Kidney (tissue), 13 donors: ENCODE measurements at regions not wholly inside any gene's neighbourhood (a gene's known extent, or its start where the extent isn't known, plus 50 kb on each side); places are given as distances from the start of the nearest gene placed in this dataset.
A peak's percentile ranks its signal among the peaks of the same experiment; 100 is the strongest.

ENCODE experiments used
- DNase-seq, 5 donors: peaks; one replicate each; pipeline ENCODE4 v3.0.0-alpha.2; 2013 to 2020
- FAIRE-seq: peaks from 2 replicates; lab custom pipeline; 2012; peaks lifted over from hg19 to GRCh38; lab: Jason Lieb, UNC
- H3K27ac ChIP-seq, 2 donors: one replicate each; pipeline ENCODE4 v1.7.0; 2013; ENCODE audit warnings: low read depth in 2 of 2, low read length in 2 of 2, inconsistent platforms in 1 of 2
- H3K27me3 ChIP-seq: one replicate; pipeline ENCODE4 v1.7.1; 2013; ENCODE audit warnings: low read length, inconsistent platforms; ENCODE audit not compliant: control insufficient read depth, insufficient read depth
- H3K36me3 ChIP-seq, 3 donors: one replicate each; pipeline versions ENCODE4 v1.7.0 to v1.7.1; 2013; ENCODE audit warnings: low read length in 3 of 3, control low read depth in 1 of 3, inconsistent platforms in 1 of 3; ENCODE audit not compliant: insufficient read depth in 3 of 3, control insufficient read depth in 2 of 3
- H3K4me1 ChIP-seq, 3 donors: one replicate each; pipeline versions ENCODE4 v1.7.0 to v1.7.1; 2013; ENCODE audit warnings: low read length in 3 of 3, inconsistent platforms in 1 of 3, low read depth in 1 of 3; ENCODE audit not compliant: control insufficient read depth in 2 of 3, insufficient read depth in 2 of 3
- H3K4me3 ChIP-seq, 3 donors: one replicate each; pipeline versions ENCODE4 v1.7.0 to v1.8.1; 2013; ENCODE audit warnings: low read length in 3 of 3, control low read depth in 1 of 3, inconsistent platforms in 1 of 3
- H3K9ac ChIP-seq, 3 donors: one replicate each; pipeline versions ENCODE4 v1.7.0 to v1.7.1; 2013; ENCODE audit warnings: low read length in 3 of 3, control low read depth in 1 of 3, inconsistent platforms in 1 of 3
- H3K9me3 ChIP-seq, 3 donors: one replicate each; pipeline versions ENCODE4 v1.7.0 to v1.7.1; 2013; ENCODE audit warnings: low read length in 3 of 3, control low read depth in 1 of 3, inconsistent platforms in 1 of 3; ENCODE audit not compliant: control insufficient read depth in 2 of 3, insufficient read depth in 1 of 3
- CTCF ChIP-seq: IDR thresholded peaks from 3 replicates; pipeline ENCODE4 v1.5.1; 2012; ENCODE audit warnings: mild to moderate bottlenecking, moderate library complexity, borderline replicate concordance; ENCODE audit not compliant: insufficient read depth; ENCODE audit errors: extremely low read depth
- intact Hi-C: fragments of 100-400 bp; cut with DNase I; formaldehyde crosslinking; loops from one replicate; pipeline ENCODE4 v1.11.1; 2022
- donor health status: control.
- donor health status: control.
- donor health status: control.
- donor health status: control.
- donor health status: control.
- donor health status: DM: yes; HTN: yes; CAD: no.
- donor health status: Normal renal cell carcinoma (clear cell type).

GRCh38 chr3:71951842-71952241, 166.9 kb upstream of the PROK2 start:
- Histone ChIP-seq H3K4me1 (peaks cover 0 to 3% (median 0%) of the 10 kb centered on the region in 3 donors), H3K9me3 (no peaks in the 10 kb centered on the region), H3K27ac (no peak overlapping the region), H3K36me3 (no peaks in the 10 kb centered on the region), H3K9ac (no peak overlapping the region), H3K27me3 (no peaks in the 10 kb centered on the region), H3K4me3 (no peak overlapping the region)
- intact Hi-C loops: loop anchor here (5.0 kb wide), 1 partner anchor 870 kb away; no protein-coding TSS in a partner anchor
- FAIRE-seq: no peak
- TF ChIP-seq CTCF: no peak
- no peak for DNase-seq

GRCh38 chr3:71951361-71951760, 166.4 kb upstream of the PROK2 start:
- no peak for TF ChIP-seq CTCF
- no peaks in the 10 kb centered on the region for H3K36me3 ChIP-seq
- FAIRE-seq (no peak), DNase-seq (no peak)
- H3K9me3 ChIP-seq: no peaks in the 10 kb centered on the region
- no peaks in the 10 kb centered on the region for H3K27me3 ChIP-seq
- H3K4me1 ChIP-seq: peaks cover 0 to 3% (median 0%) of the 10 kb centered on the region in 3 donors
- H3K27ac ChIP-seq: no peak overlapping the region
- intact Hi-C loops: loop anchor here (5.0 kb wide), 1 partner anchor 871 kb away; no protein-coding TSS in a partner anchor
- H3K4me3 ChIP-seq: no peak overlapping the region
- H3K9ac ChIP-seq: no peak overlapping the region

- Histone ChIP-seq H3K9ac (no peak overlapping the region), H3K4me3 (no peak overlapping the region), H3K27me3 (no peaks in the 10 kb centered on the region), H3K36me3 (no peaks in the 10 kb centered on the region), H3K4me1 (no peaks in the 10 kb centered on the region), H3K27ac (no peak overlapping the region), H3K9me3 (no peaks in the 10 kb centered on the region)
- DNase-seq: peak in 3 of 5 donors; percentile 62 to 69 (median 63)
- intact Hi-C loops: no loop called here
- no peak for TF ChIP-seq CTCF
- FAIRE-seq: no peak
Measured at GRCh38 chr3:71949442-71949841, 164.5 kb upstream of the PROK2 start.

GRCh38 chr3:71944482-71945065, 159.6 kb upstream of the PROK2 start:
- intact Hi-C loops: no loop called here
- Histone ChIP-seq H3K36me3 (no peaks in the 10 kb centered on the region), H3K27me3 (no peaks in the 10 kb centered on the region), H3K4me1 (no peaks in the 10 kb centered on the region), H3K4me3 (no peak overlapping the region), H3K9me3 (no peaks in the 10 kb centered on the region), H3K9ac (no peak overlapping the region), H3K27ac (no peak overlapping the region)
- FAIRE-seq (no peak), DNase-seq (no peak)
- TF ChIP-seq CTCF: no peak
